Testis (tissue), 2 donors: ENCODE measurements at regions not wholly inside any gene's neighbourhood (a gene's known extent, or its start where the extent isn't known, plus 50 kb on each side); places are given as distances from the start of the nearest gene placed in this dataset.

ENCODE experiments used
- CTCF ChIP-seq, 3 experiments: fragments of 450-650 bp in 2 of 3; fragments of 200-600 bp in 1 of 3; sonication (generic) in 1 of 3; IDR thresholded peaks; one replicate each; pipeline ENCODE4 v1.5.1; 2016 to 2019; ENCODE audit warnings: antibody characterized with exemption in 3 of 3, mild to moderate bottlenecking in 2 of 3, moderate library complexity in 1 of 3
- POLR2A ChIP-seq: fragments of 450-650 bp; IDR thresholded peaks from one replicate; pipeline ENCODE4 v1.6.1; 2017; ENCODE audit warnings: antibody characterized with exemption, mild to moderate bottlenecking, moderate library complexity

DNA sequence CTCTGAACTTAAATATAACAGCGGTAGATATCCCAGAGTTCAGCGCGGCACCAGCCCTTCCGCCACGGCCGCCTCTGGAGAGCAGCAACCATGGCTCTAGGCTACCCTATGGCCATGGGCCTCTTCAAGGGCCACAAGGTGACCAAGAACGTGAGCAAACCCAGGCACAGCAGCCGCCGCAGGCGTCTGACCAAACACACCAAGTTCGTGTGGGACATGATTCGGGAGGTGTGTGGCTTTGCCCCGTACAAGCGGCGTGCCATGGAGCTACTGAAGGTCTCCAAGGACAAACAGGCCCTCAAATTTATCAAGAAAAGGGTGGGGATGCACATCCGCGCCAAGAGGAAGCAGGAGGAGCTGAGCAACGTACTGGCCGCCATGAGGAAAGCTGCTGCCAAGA is 229.0 kb downstream of the ACTL7B start:
- no peak for TF ChIP-seq POLR2A
- TF ChIP-seq CTCF (IDR thresholded peaks at IDR 0.05) = no peak
